Nephron (organoid): ENCODE measurements at regions not wholly inside any gene's neighbourhood (a gene's known extent, or its start where the extent isn't known, plus 50 kb on each side); places are given as distances from the start of the nearest gene placed in this dataset.

Experiments used
- H3K27ac Mint-ChIP-seq, 3 experiments: 2 replicates each; pipeline ENCODE4 v1.8.0; 2020; ENCODE audit warnings: mixed read lengths in 3 of 3, mild to moderate bottlenecking in 2 of 3, moderate library complexity in 1 of 3
- H3K27me3 Mint-ChIP-seq: 2 replicates; pipeline ENCODE4 v1.8.0; 2021; ENCODE audit warnings: low read depth, mild to moderate bottlenecking, moderate library complexity, mixed read lengths
- H3K36me3 Mint-ChIP-seq: 2 replicates; pipeline ENCODE4 v1.8.0; 2020; ENCODE audit warnings: low read depth, mixed read lengths
- H3K4me1 Mint-ChIP-seq: 2 replicates; pipeline ENCODE4 v1.8.0; 2020; ENCODE audit warnings: mixed read lengths
- H3K4me3 Mint-ChIP-seq, 3 experiments: 2 replicates each; pipeline ENCODE4 v1.8.0; 2020; ENCODE audit warnings: mild to moderate bottlenecking in 3 of 3, mixed read lengths in 3 of 3, moderate library complexity in 2 of 3
- H3K9me3 Mint-ChIP-seq: 2 replicates; pipeline ENCODE4 v1.8.0; 2020; ENCODE audit warnings: mixed read lengths
- CTCF ChIP-seq, 3 experiments: fragments of 200-600 bp; sonication (generic); IDR thresholded peaks; one replicate each; pipeline ENCODE4 v1.5.0; 2021; ENCODE audit warnings: antibody characterized with exemption in 3 of 3; ENCODE audit not compliant: unreplicated experiment in 3 of 3

- peaks cover 17% of the 10 kb centered on the region for H3K4me1 Mint-ChIP-seq
- no peak overlapping the region for H3K4me3 Mint-ChIP-seq
- no peak overlapping the region for H3K27ac Mint-ChIP-seq
- no peaks in the 10 kb centered on the region for H3K36me3 Mint-ChIP-seq
- no peak for TF ChIP-seq CTCF (IDR thresholded peaks at IDR 0.05; ENCODE audit: unreplicated experiment in 3 of 3)
- H3K9me3 Mint-ChIP-seq = no peaks in the 10 kb centered on the region
- no peaks in the 10 kb centered on the region for H3K27me3 Mint-ChIP-seq
Observed at GRCh38 chr6:146878952-146879340, 280.2 kb downstream of the ADGB start.

- Mint-ChIP-seq H3K9me3 (no peaks in the 10 kb centered on the region), H3K27ac (no peak overlapping the region), H3K36me3 (no peaks in the 10 kb centered on the region), H3K4me1 (peaks cover 17% of the 10 kb centered on the region), H3K4me3 (no peak overlapping the region), H3K27me3 (no peaks in the 10 kb centered on the region)
- TF ChIP-seq CTCF (IDR thresholded peaks at IDR 0.05; ENCODE audit: unreplicated experiment in 3 of 3) = no peak
Observed at GRCh38 chr6:146879406-146880117, 280.8 kb downstream of the ADGB start.

- TF ChIP-seq CTCF (IDR thresholded peaks at IDR 0.05; ENCODE audit: unreplicated experiment in 3 of 3) = no peak
- H3K4me3 Mint-ChIP-seq = no peak overlapping the region
- no peaks in the 10 kb centered on the region for H3K9me3 Mint-ChIP-seq
- H3K36me3 Mint-ChIP-seq = no peaks in the 10 kb centered on the region
- H3K27me3 Mint-ChIP-seq = no peaks in the 10 kb centered on the region
- peak overlapping the region in 1 of 3 experiments; percentile 19 for H3K27ac Mint-ChIP-seq
- peaks cover 15% of the 10 kb centered on the region for H3K4me1 Mint-ChIP-seq
Observed at GRCh38 chr6:146881228-146882181, 282.7 kb downstream of the ADGB start.

GRCh38 chr6:146883640-146884531 is 285.1 kb downstream of the ADGB start:
- H3K4me1 Mint-ChIP-seq = peaks cover 12% of the 10 kb centered on the region
- no peak overlapping the region for H3K4me3 Mint-ChIP-seq
- no peak for TF ChIP-seq CTCF (IDR thresholded peaks at IDR 0.05; ENCODE audit: unreplicated experiment in 3 of 3)
- peak overlapping the region in 2 of 3 experiments; percentile 59 to 88 for H3K27ac Mint-ChIP-seq
- H3K27me3 Mint-ChIP-seq = peaks cover 2% of the 10 kb centered on the region
- H3K36me3 Mint-ChIP-seq = no peaks in the 10 kb centered on the region
- no peaks in the 10 kb centered on the region for H3K9me3 Mint-ChIP-seq

GRCh38 chr6:146884728-146885127 is 286.0 kb downstream of the ADGB start:
- no peak for TF ChIP-seq CTCF (IDR thresholded peaks at IDR 0.05; ENCODE audit: unreplicated experiment in 3 of 3)
- no peak overlapping the region for H3K4me3 Mint-ChIP-seq
- no peaks in the 10 kb centered on the region for H3K36me3 Mint-ChIP-seq
- H3K4me1 Mint-ChIP-seq = peaks cover 20% of the 10 kb centered on the region
- H3K9me3 Mint-ChIP-seq = no peaks in the 10 kb centered on the region
- H3K27me3 Mint-ChIP-seq = peaks cover 5% of the 10 kb centered on the region
- peak overlapping the region; percentile 50 to 88 (median 59) for H3K27ac Mint-ChIP-seq
